ENCODE measurements at regions not wholly inside any gene's neighbourhood (a gene's known extent, or its start where the extent isn't known, plus 50 kb on each side); places are given as distances from the start of the nearest gene placed in this dataset.

DNA sequence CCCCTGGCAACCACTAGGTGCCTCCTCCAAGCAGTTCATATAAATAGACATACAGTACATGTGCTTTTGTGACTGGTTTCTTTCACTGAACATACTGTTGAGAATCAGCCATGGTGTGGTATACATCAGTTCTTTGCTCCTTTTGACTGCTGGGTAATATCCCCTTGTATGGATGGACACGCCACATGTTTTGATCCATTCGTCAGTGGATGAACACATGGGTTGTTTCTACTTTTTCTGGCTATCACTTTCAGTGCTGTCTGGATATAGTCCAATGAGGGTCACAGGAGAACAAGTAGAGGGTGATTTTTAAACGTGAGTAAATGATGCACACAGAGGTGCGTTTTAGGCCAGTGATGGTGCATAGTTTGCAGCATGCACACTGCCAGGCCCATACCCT, 183.9 kb downstream of the FOXA2 start:
- Mint-ChIP-seq H3K4me1 (ENCODE audit: low read depth, unreplicated experiment) (peaks cover 7% of the 10 kb centered on the region), H3K9me3 (ENCODE audit: unreplicated experiment) (no peaks in the 10 kb centered on the region), H3K27me3 (ENCODE audit: low read depth, unreplicated experiment) (peaks cover 25% of the 10 kb centered on the region)

DNA sequence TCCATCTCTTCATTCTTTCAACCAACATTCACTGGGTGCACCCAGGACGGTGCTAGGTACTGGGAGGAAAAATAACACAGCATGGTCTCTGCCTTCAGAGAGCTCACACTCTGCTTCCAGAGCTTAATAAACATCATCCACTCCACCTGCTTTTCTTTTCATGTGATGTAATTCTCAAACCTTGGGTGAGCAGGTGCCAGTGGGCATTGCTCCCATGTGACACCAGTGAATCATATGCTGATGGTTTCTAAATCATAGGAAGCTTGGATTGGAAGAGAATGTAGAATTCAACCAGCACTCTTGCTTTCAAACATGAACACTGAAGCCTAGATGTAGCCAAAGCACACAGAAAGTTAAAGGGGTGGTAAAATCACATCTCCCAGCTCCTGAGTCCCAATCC, 189.8 kb downstream of the FOXA2 start:
- Histone ChIP-seq H3K4me3 (ENCODE audit: insufficient read depth, low read depth, low read length) (no peak overlapping the region), H4K20me1 (ENCODE audit: insufficient read depth, low read length) (no peaks in the 10 kb centered on the region), H3K9me3 (ENCODE audit: insufficient read depth, low read depth, low read length) (no peaks in the 10 kb centered on the region), H3K4me2 (ENCODE audit: low read length) (no peak overlapping the region), H3K27me3 (ENCODE audit: insufficient read depth, low read length) (no peaks in the 10 kb centered on the region), H3K9ac (ENCODE audit: low read length) (no peak overlapping the region), H3K79me2 (ENCODE audit: insufficient read depth, low read length) (no peaks in the 10 kb centered on the region), H2AFZ (ENCODE audit: low read depth, low read length) (no peak overlapping the region), H3K27ac (ENCODE audit: low read depth, low read length) (no peak overlapping the region), H3K4me1 (ENCODE audit: insufficient read depth, low read length) (peaks cover 8% of the 10 kb centered on the region), H3K36me3 (ENCODE audit: insufficient read depth, low read length) (no peaks in the 10 kb centered on the region)
- Mint-ChIP-seq H3K9me3 (ENCODE audit: unreplicated experiment) (no peaks in the 10 kb centered on the region), H3K36me3 (ENCODE audit: low read depth, unreplicated experiment) (no peaks in the 10 kb centered on the region), H3K27ac (ENCODE audit: unreplicated experiment) (no peak overlapping the region), H3K27me3 (ENCODE audit: low read depth, unreplicated experiment) (peaks cover 33% of the 10 kb centered on the region), H3K4me3 (ENCODE audit: unreplicated experiment) (no peak overlapping the region), H3K4me1 (ENCODE audit: low read depth, unreplicated experiment) (peaks cover 8% of the 10 kb centered on the region)
- no peak for TF ChIP-seq EZH2 (IDR thresholded peaks at IDR 0.05; ENCODE audit: insufficient read depth, low read length)
- TF ChIP-seq, protein P1, sequence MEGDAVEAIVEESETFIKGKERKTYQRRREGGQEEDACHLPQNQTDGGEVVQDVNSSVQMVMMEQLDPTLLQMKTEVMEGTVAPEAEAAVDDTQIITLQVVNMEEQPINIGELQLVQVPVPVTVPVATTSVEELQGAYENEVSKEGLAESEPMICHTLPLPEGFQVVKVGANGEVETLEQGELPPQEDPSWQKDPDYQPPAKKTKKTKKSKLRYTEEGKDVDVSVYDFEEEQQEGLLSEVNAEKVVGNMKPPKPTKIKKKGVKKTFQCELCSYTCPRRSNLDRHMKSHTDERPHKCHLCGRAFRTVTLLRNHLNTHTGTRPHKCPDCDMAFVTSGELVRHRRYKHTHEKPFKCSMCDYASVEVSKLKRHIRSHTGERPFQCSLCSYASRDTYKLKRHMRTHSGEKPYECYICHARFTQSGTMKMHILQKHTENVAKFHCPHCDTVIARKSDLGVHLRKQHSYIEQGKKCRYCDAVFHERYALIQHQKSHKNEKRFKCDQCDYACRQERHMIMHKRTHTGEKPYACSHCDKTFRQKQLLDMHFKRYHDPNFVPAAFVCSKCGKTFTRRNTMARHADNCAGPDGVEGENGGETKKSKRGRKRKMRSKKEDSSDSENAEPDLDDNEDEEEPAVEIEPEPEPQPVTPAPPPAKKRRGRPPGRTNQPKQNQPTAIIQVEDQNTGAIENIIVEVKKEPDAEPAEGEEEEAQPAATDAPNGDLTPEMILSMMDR (IDR thresholded peaks at IDR 0.05; ENCODE audit: insufficient read depth, low read depth, low read length): no peak
- no peak for FAIRE-seq
- no peak for DNase-seq (ENCODE audit: low read depth)

More for the DNA sequence above, 183.9 kb downstream of the FOXA2 start:
- Histone ChIP-seq H3K27me3 (ENCODE audit: insufficient read depth, low read length) (peaks cover 8% of the 10 kb centered on the region), H3K27ac (ENCODE audit: low read depth, low read length) (no peak overlapping the region), H3K4me2 (ENCODE audit: low read length) (no peak overlapping the region), H3K9me3 (ENCODE audit: insufficient read depth, low read depth, low read length) (no peaks in the 10 kb centered on the region), H2AFZ (ENCODE audit: low read depth, low read length) (no peak overlapping the region), H3K4me3 (ENCODE audit: insufficient read depth, low read depth, low read length) (no peak overlapping the region), H3K9ac (ENCODE audit: low read length) (no peak overlapping the region), H3K79me2 (ENCODE audit: insufficient read depth, low read length) (no peaks in the 10 kb centered on the region), H3K36me3 (ENCODE audit: insufficient read depth, low read length) (no peaks in the 10 kb centered on the region), H4K20me1 (ENCODE audit: insufficient read depth, low read length) (no peaks in the 10 kb centered on the region), H3K4me1 (ENCODE audit: insufficient read depth, low read length) (no peaks in the 10 kb centered on the region)
- FAIRE-seq (no peak), DNase-seq (ENCODE audit: low read depth) (no peak)
- Mint-ChIP-seq H3K27ac (ENCODE audit: unreplicated experiment) (no peak overlapping the region), H3K36me3 (ENCODE audit: low read depth, unreplicated experiment) (no peaks in the 10 kb centered on the region), H3K4me3 (ENCODE audit: unreplicated experiment) (no peak overlapping the region)
- TF ChIP-seq EZH2 (IDR thresholded peaks at IDR 0.05; ENCODE audit: insufficient read depth, low read length): no peak
- TF ChIP-seq, protein P1 (IDR thresholded peaks at IDR 0.05; ENCODE audit: insufficient read depth, low read depth, low read length): no peak

DNA sequence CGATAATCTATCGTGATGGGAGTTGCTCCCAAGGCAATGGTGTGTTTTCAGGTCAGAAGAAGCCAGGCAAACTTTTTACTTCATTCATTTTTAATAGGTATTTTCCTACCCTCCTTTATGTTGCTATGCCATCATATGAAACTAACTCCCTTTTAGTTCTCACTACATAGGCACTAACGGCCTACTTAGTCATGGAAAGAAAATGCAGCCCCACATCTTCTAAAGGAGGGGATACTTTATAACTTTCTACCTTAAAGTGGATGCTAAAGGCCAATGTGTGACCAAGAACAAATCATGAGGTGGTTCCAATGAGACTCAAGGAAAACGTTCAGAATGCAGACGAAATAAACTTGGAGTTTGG, 193.8 kb downstream of the FOXA2 start:
- TF ChIP-seq EZH2 (IDR thresholded peaks at IDR 0.05; ENCODE audit: insufficient read depth, low read length): no peak
- TF ChIP-seq, protein P1 (IDR thresholded peaks at IDR 0.05; ENCODE audit: insufficient read depth, low read depth, low read length): no peak
- no peak overlapping the region for H3K27ac ChIP-seq (ENCODE audit: low read depth, low read length)
- H3K27me3 ChIP-seq (ENCODE audit: insufficient read depth, low read length): no peaks in the 10 kb centered on the region
- no peak overlapping the region for H2AFZ ChIP-seq (ENCODE audit: low read depth, low read length)
- H3K36me3 ChIP-seq (ENCODE audit: insufficient read depth, low read length): no peaks in the 10 kb centered on the region
- DNase-seq (ENCODE audit: low read depth) (no peak), FAIRE-seq (no peak)
- peak overlapping the region; percentile 3 for H3K4me2 ChIP-seq (ENCODE audit: low read length)
- peaks cover 8% of the 10 kb centered on the region for H3K4me1 Mint-ChIP-seq (ENCODE audit: low read depth, unreplicated experiment)
- no peaks in the 10 kb centered on the region for H3K9me3 ChIP-seq (ENCODE audit: insufficient read depth, low read depth, low read length)
- H3K36me3 Mint-ChIP-seq (ENCODE audit: low read depth, unreplicated experiment): no peaks in the 10 kb centered on the region
- H3K4me1 ChIP-seq (ENCODE audit: insufficient read depth, low read length): peaks cover 8% of the 10 kb centered on the region
- H3K27me3 Mint-ChIP-seq (ENCODE audit: low read depth, unreplicated experiment): peaks cover 36% of the 10 kb centered on the region
- no peak overlapping the region for H3K27ac Mint-ChIP-seq (ENCODE audit: unreplicated experiment)
- no peak overlapping the region for H3K9ac ChIP-seq (ENCODE audit: low read length)
- no peaks in the 10 kb centered on the region for H3K79me2 ChIP-seq (ENCODE audit: insufficient read depth, low read length)
- H4K20me1 ChIP-seq (ENCODE audit: insufficient read depth, low read length): no peaks in the 10 kb centered on the region
- no peak overlapping the region for H3K4me3 Mint-ChIP-seq (ENCODE audit: unreplicated experiment)
- H3K9me3 Mint-ChIP-seq (ENCODE audit: unreplicated experiment): peaks cover 4% of the 10 kb centered on the region
- no peak overlapping the region for H3K4me3 ChIP-seq (ENCODE audit: insufficient read depth, low read depth, low read length)

Measured in astrocyte (in vitro differentiated cells and primary cell).